ENCODE measurements at regions not wholly inside any gene's neighbourhood (a gene's known extent, or its start where the extent isn't known, plus 50 kb on each side); places are given as distances from the start of the nearest gene placed in this dataset.

GRCh38 chr22:22137891-22138290, 106.7 kb upstream of the VPREB1 start:
- DNase-seq = no peak
- no peaks in the 10 kb centered on the region for H3K9me3 ChIP-seq (ENCODE audit: control insufficient read depth, low read length)
- H3K4me3 ChIP-seq (ENCODE audit: insufficient read depth, low read depth, low read length, poor library complexity, severe bottlenecking) = no peak overlapping the region
- H3K4me1 ChIP-seq (ENCODE audit: control insufficient read depth, insufficient read depth, low read length, poor library complexity, severe bottlenecking) = no peaks in the 10 kb centered on the region
- H3K27me3 ChIP-seq (replicated peaks; ENCODE audit: control insufficient read depth, insufficient read depth, low read length, poor library complexity, severe bottlenecking) = peaks cover 3% of the 10 kb centered on the region
- no peak overlapping the region for H3K27ac ChIP-seq (ENCODE audit: insufficient read depth, low read length, poor library complexity, severe bottlenecking)
- H3K36me3 ChIP-seq (ENCODE audit: control insufficient read depth, insufficient read depth, low read length) = no peaks in the 10 kb centered on the region

GRCh38 chr22:22133910-22134309, 110.7 kb upstream of the VPREB1 start:
- Histone ChIP-seq H3K27me3 (replicated peaks; ENCODE audit: control insufficient read depth, insufficient read depth, low read length, poor library complexity, severe bottlenecking) (no peaks in the 10 kb centered on the region), H3K36me3 (ENCODE audit: control insufficient read depth, insufficient read depth, low read length) (no peaks in the 10 kb centered on the region), H3K4me3 (ENCODE audit: insufficient read depth, low read depth, low read length, poor library complexity, severe bottlenecking) (no peak overlapping the region), H3K4me1 (ENCODE audit: control insufficient read depth, insufficient read depth, low read length, poor library complexity, severe bottlenecking) (no peaks in the 10 kb centered on the region), H3K9me3 (ENCODE audit: control insufficient read depth, low read length) (no peaks in the 10 kb centered on the region), H3K27ac (ENCODE audit: insufficient read depth, low read length, poor library complexity, severe bottlenecking) (no peak overlapping the region)
- no peak for DNase-seq

GRCh38 chr22:22130953-22131608, 113.5 kb upstream of the VPREB1 start:
- Histone ChIP-seq H3K27ac (ENCODE audit: insufficient read depth, low read length, poor library complexity, severe bottlenecking) (no peak overlapping the region), H3K4me3 (ENCODE audit: insufficient read depth, low read depth, low read length, poor library complexity, severe bottlenecking) (no peak overlapping the region)
- DNase-seq = no peak

GRCh38 chr22:22129387-22129786, 115.2 kb upstream of the VPREB1 start:
- no peak overlapping the region for H3K4me3 ChIP-seq (ENCODE audit: insufficient read depth, low read depth, low read length, poor library complexity, severe bottlenecking)
- H3K36me3 ChIP-seq (ENCODE audit: control insufficient read depth, insufficient read depth, low read length) = no peaks in the 10 kb centered on the region
- no peak overlapping the region for H3K27ac ChIP-seq (ENCODE audit: insufficient read depth, low read length, poor library complexity, severe bottlenecking)
- no peaks in the 10 kb centered on the region for H3K9me3 ChIP-seq (ENCODE audit: control insufficient read depth, low read length)
- no peaks in the 10 kb centered on the region for H3K27me3 ChIP-seq (replicated peaks; ENCODE audit: control insufficient read depth, insufficient read depth, low read length, poor library complexity, severe bottlenecking)
- no peaks in the 10 kb centered on the region for H3K4me1 ChIP-seq (ENCODE audit: control insufficient read depth, insufficient read depth, low read length, poor library complexity, severe bottlenecking)
- DNase-seq = no peak

More at GRCh38 chr22:22130953-22131608, 113.5 kb upstream of the VPREB1 start:
- no peaks in the 10 kb centered on the region for H3K9me3 ChIP-seq (ENCODE audit: control insufficient read depth, low read length)
- no peaks in the 10 kb centered on the region for H3K27me3 ChIP-seq (replicated peaks; ENCODE audit: control insufficient read depth, insufficient read depth, low read length, poor library complexity, severe bottlenecking)
- no peaks in the 10 kb centered on the region for H3K4me1 ChIP-seq (ENCODE audit: control insufficient read depth, insufficient read depth, low read length, poor library complexity, severe bottlenecking)
- H3K36me3 ChIP-seq (ENCODE audit: control insufficient read depth, insufficient read depth, low read length) = no peaks in the 10 kb centered on the region

- Histone ChIP-seq H3K4me3 (ENCODE audit: insufficient read depth, low read depth, low read length, poor library complexity, severe bottlenecking) (no peak overlapping the region), H3K36me3 (ENCODE audit: control insufficient read depth, insufficient read depth, low read length) (no peaks in the 10 kb centered on the region), H3K4me1 (ENCODE audit: control insufficient read depth, insufficient read depth, low read length, poor library complexity, severe bottlenecking) (no peaks in the 10 kb centered on the region), H3K27ac (ENCODE audit: insufficient read depth, low read length, poor library complexity, severe bottlenecking) (no peak overlapping the region), H3K27me3 (replicated peaks; ENCODE audit: control insufficient read depth, insufficient read depth, low read length, poor library complexity, severe bottlenecking) (no peaks in the 10 kb centered on the region), H3K9me3 (ENCODE audit: control insufficient read depth, low read length) (no peaks in the 10 kb centered on the region)
- DNase-seq = no peak
These were observed 116.1 kb upstream of the VPREB1 start for GRCh38 chr22:22128440-22128839.

GRCh38 chr22:22127100-22127499, 117.5 kb upstream of the VPREB1 start:
- H3K4me1 ChIP-seq (ENCODE audit: control insufficient read depth, insufficient read depth, low read length, poor library complexity, severe bottlenecking) = no peaks in the 10 kb centered on the region
- DNase-seq = no peak
- H3K9me3 ChIP-seq (ENCODE audit: control insufficient read depth, low read length) = no peaks in the 10 kb centered on the region
- no peaks in the 10 kb centered on the region for H3K27me3 ChIP-seq (replicated peaks; ENCODE audit: control insufficient read depth, insufficient read depth, low read length, poor library complexity, severe bottlenecking)
- H3K36me3 ChIP-seq (ENCODE audit: control insufficient read depth, insufficient read depth, low read length) = no peaks in the 10 kb centered on the region
- no peak overlapping the region for H3K27ac ChIP-seq (ENCODE audit: insufficient read depth, low read length, poor library complexity, severe bottlenecking)
- no peak overlapping the region for H3K4me3 ChIP-seq (ENCODE audit: insufficient read depth, low read depth, low read length, poor library complexity, severe bottlenecking)

- H3K4me3 ChIP-seq (ENCODE audit: insufficient read depth, low read depth, low read length, poor library complexity, severe bottlenecking) = no peak overlapping the region
- no peaks in the 10 kb centered on the region for H3K27me3 ChIP-seq (replicated peaks; ENCODE audit: control insufficient read depth, insufficient read depth, low read length, poor library complexity, severe bottlenecking)
- no peak overlapping the region for H3K27ac ChIP-seq (ENCODE audit: insufficient read depth, low read length, poor library complexity, severe bottlenecking)
- no peaks in the 10 kb centered on the region for H3K4me1 ChIP-seq (ENCODE audit: control insufficient read depth, insufficient read depth, low read length, poor library complexity, severe bottlenecking)
- DNase-seq = no peak
- no peaks in the 10 kb centered on the region for H3K36me3 ChIP-seq (ENCODE audit: control insufficient read depth, insufficient read depth, low read length)
- H3K9me3 ChIP-seq (ENCODE audit: control insufficient read depth, low read length) = no peaks in the 10 kb centered on the region
These were observed 118.8 kb upstream of the VPREB1 start for GRCh38 chr22:22125579-22126468.

- Histone ChIP-seq H3K27ac (ENCODE audit: insufficient read depth, low read length, poor library complexity, severe bottlenecking) (no peak overlapping the region), H3K27me3 (replicated peaks; ENCODE audit: control insufficient read depth, insufficient read depth, low read length, poor library complexity, severe bottlenecking) (no peaks in the 10 kb centered on the region), H3K4me3 (ENCODE audit: insufficient read depth, low read depth, low read length, poor library complexity, severe bottlenecking) (no peak overlapping the region), H3K9me3 (ENCODE audit: control insufficient read depth, low read length) (no peaks in the 10 kb centered on the region), H3K36me3 (ENCODE audit: control insufficient read depth, insufficient read depth, low read length) (no peaks in the 10 kb centered on the region), H3K4me1 (ENCODE audit: control insufficient read depth, insufficient read depth, low read length, poor library complexity, severe bottlenecking) (no peaks in the 10 kb centered on the region)
- DNase-seq = no peak
These were observed 119.5 kb upstream of the VPREB1 start for GRCh38 chr22:22125028-22125578.

- H3K36me3 ChIP-seq (ENCODE audit: control insufficient read depth, insufficient read depth, low read length) = no peaks in the 10 kb centered on the region
- H3K27me3 ChIP-seq (replicated peaks; ENCODE audit: control insufficient read depth, insufficient read depth, low read length, poor library complexity, severe bottlenecking) = no peaks in the 10 kb centered on the region
- no peaks in the 10 kb centered on the region for H3K4me1 ChIP-seq (ENCODE audit: control insufficient read depth, insufficient read depth, low read length, poor library complexity, severe bottlenecking)
- DNase-seq = no peak
- H3K27ac ChIP-seq (ENCODE audit: insufficient read depth, low read length, poor library complexity, severe bottlenecking) = no peak overlapping the region
- H3K9me3 ChIP-seq (ENCODE audit: control insufficient read depth, low read length) = no peaks in the 10 kb centered on the region
- H3K4me3 ChIP-seq (ENCODE audit: insufficient read depth, low read depth, low read length, poor library complexity, severe bottlenecking) = no peak overlapping the region
These were observed 120.2 kb upstream of the VPREB1 start for GRCh38 chr22:22124374-22124773.

- no peak overlapping the region for H3K27ac ChIP-seq (ENCODE audit: insufficient read depth, low read length, poor library complexity, severe bottlenecking)
- H3K27me3 ChIP-seq (replicated peaks; ENCODE audit: control insufficient read depth, insufficient read depth, low read length, poor library complexity, severe bottlenecking) = no peaks in the 10 kb centered on the region
- no peak overlapping the region for H3K4me3 ChIP-seq (ENCODE audit: insufficient read depth, low read depth, low read length, poor library complexity, severe bottlenecking)
- DNase-seq = no peak
- H3K36me3 ChIP-seq (ENCODE audit: control insufficient read depth, insufficient read depth, low read length) = no peaks in the 10 kb centered on the region
- no peaks in the 10 kb centered on the region for H3K4me1 ChIP-seq (ENCODE audit: control insufficient read depth, insufficient read depth, low read length, poor library complexity, severe bottlenecking)
- H3K9me3 ChIP-seq (ENCODE audit: control insufficient read depth, low read length) = no peaks in the 10 kb centered on the region
These were observed 120.7 kb upstream of the VPREB1 start for GRCh38 chr22:22123960-22124278.

All from effector memory CD4-positive, alpha-beta T cell (primary cell).